ENCODE measurements at regions not wholly inside any gene's neighbourhood (a gene's known extent, or its start where the extent isn't known, plus 50 kb on each side); places are given as distances from the start of the nearest gene placed in this dataset.

DNA sequence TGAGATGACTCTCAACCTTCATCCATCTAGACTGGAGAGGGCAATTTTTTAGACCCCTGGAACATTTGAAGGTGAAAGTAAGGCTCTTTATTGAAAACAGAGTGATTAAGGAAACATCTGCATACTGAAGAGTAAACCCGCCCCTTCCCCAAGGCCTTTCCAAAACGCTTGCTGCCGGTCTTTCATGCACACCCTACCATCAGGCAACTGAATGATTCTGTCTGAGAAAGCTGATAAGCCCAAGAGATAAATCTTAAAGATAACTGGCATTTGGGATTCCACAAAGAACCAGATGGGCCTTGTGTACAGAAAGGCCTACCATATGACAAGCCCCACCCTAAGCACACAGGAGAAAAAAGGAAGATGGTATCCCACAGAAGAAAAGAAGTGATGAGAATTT is 54.4 kb upstream of the PIK3R1 start:
- Mint-ChIP-seq H3K9me3 (no peaks in the 10 kb centered on the region), H3K27ac (no peak overlapping the region), H3K4me3 (no peak overlapping the region), H3K4me1 (no peaks in the 10 kb centered on the region), H3K36me3 (no peaks in the 10 kb centered on the region)
- DNase-seq (ENCODE audit: low spot score in 2 of 2) (no peak), ATAC-seq (no peak)

DNA sequence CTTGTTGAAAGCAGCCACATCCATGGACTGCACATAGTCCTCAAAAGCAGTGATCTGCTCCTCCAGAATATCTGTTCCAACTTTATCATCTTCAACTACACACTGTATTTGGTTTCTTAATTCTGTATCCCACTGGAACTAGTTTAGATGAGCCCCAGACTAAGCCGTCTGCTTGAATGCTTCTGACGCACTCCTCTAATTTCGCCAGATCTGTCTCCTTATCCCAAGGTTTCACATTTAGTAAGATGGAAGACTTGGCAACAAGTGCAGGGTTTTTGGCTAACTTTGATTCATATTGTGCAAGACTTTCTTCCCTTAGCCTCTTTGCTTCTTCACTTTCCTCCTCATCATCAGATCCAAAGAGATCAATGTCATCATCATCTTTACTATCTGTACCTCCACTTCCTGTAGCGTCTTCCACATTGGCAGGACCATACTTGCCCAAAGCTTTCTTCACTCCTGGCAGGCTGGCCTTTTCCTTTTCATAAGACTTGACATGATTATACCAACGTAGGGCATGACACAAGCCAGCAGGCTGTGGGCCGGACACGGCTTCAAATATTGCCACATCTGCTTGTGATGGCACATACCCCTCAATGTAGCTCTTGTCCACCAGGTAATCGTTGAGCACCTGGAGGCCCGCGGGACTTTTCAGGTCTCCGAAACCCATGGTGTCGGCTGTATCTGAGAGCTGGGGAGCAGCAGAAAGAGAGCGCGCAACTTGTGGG is 56.2 kb upstream of the PIK3R1 start:
- Mint-ChIP-seq H3K4me3 (no peak overlapping the region), H3K36me3 (no peaks in the 10 kb centered on the region), H3K9me3 (no peaks in the 10 kb centered on the region), H3K27ac (no peak overlapping the region), H3K4me1 (no peaks in the 10 kb centered on the region)
- DNase-seq (ENCODE audit: low spot score in 2 of 2) (peak in 1 of 2 donors; percentile 25), ATAC-seq (no peak)

DNA sequence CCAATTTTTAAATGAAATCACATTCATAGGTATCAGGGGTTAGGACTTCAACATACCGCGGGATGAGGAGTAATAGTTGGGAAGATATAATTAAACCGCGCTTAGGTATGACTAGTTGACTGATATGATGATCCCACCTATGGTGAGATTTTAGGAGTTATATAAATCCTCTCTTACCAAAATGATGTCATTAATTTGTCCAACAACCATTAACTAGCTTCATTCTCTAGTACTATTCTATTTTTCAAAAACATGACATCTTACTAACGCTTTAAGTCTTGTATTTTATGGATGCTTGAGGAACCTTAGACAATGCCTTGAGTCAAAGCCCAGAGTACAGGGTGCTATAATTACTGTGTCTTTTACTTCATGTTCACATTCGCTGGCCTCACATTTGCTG is 59.6 kb upstream of the PIK3R1 start:
- H3K4me1 Mint-ChIP-seq = no peaks in the 10 kb centered on the region
- no peak for DNase-seq (ENCODE audit: low spot score in 2 of 2)
- H3K36me3 Mint-ChIP-seq = no peaks in the 10 kb centered on the region
- H3K27ac Mint-ChIP-seq = no peak overlapping the region
- H3K4me3 Mint-ChIP-seq = no peak overlapping the region
- ATAC-seq = no peak
- no peaks in the 10 kb centered on the region for H3K9me3 Mint-ChIP-seq

DNA sequence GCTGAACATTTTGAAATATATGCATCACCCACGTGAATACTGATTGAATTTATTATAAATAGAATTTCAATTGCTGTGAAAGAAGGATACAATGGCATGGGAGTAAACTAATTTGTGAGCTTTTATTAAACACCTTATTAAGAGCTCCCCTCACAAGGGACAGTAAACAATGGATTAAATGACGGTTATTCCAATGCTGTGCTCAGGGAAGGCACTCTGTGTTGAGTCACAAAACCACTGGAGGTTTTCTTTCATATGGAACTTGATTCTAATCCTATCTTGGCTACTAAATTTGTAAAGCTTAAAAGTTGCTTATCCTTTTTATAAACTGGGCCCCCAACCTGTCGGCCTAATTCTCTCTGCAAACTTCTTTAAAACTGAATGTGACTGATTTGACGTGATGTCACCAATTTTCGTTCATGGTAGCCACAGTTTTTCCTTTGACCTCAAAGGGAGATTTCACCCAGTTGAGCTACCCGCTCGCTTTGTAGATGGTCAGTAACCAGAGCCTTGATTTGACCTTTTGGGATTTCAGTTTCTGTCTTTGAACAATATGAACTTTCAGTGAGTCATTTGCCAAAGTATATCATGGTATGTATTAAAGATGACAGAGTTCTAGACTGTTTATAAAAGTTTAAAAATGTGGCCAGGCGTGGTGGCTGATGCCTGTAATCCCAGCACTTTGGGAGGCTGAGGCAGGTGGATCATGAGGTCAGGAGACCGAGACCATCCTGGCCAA is 61.3 kb upstream of the PIK3R1 start:
- ATAC-seq (no peak), DNase-seq (ENCODE audit: low spot score in 2 of 2) (no peak)
- Mint-ChIP-seq H3K27ac (no peak overlapping the region), H3K4me1 (peaks cover 2% of the 10 kb centered on the region), H3K36me3 (no peaks in the 10 kb centered on the region), H3K9me3 (no peaks in the 10 kb centered on the region), H3K4me3 (no peak overlapping the region)

DNA sequence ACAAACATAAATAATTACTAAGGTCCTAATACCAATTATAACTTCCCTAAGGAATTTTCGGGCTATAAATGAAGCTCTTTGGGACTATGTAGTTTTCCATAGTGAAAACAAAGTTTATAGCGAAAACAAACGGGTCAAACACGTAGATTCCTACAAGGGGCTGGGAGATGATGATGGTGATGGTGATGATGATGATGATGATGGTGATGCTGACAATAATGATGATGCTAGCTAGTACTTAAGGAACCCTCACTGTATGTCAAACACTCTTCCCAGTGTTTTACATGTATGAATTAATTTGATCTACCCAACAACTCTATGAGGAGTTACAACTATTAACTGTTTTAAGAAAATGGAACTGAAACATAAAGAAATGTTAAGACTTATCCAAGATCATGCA is 63.7 kb upstream of the PIK3R1 start:
- DNase-seq (ENCODE audit: low spot score in 2 of 2) (no peak), ATAC-seq (no peak)
- Mint-ChIP-seq H3K4me1 (peaks cover 23% of the 10 kb centered on the region), H3K36me3 (no peaks in the 10 kb centered on the region), H3K9me3 (no peaks in the 10 kb centered on the region), H3K4me3 (no peak overlapping the region), H3K27ac (no peak overlapping the region)

DNA sequence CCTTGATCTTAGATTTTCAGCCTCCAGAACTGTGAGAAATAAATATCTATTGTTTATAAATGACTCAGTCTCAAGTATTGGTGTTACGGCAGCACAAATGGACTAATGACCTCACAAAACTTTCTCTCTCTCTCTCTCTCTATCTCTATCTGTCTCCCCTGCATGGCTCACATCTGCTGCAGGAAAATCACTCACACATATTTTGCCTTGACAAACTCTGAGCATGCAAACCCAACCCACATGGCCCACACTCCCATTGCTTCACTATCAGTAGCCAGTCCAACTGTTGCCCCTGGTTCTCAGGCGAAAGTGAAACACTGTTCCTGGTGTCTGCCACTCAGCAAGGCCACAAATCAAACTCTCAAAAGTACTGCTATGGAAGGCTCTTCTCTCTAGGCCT is 66.4 kb upstream of the PIK3R1 start:
- no peak overlapping the region for H3K27ac Mint-ChIP-seq
- no peak overlapping the region for H3K4me3 Mint-ChIP-seq
- DNase-seq (ENCODE audit: low spot score in 2 of 2) = no peak
- no peak for ATAC-seq
- H3K9me3 Mint-ChIP-seq = no peaks in the 10 kb centered on the region
- peaks cover 23% of the 10 kb centered on the region for H3K4me1 Mint-ChIP-seq
- H3K36me3 Mint-ChIP-seq = no peaks in the 10 kb centered on the region

DNA sequence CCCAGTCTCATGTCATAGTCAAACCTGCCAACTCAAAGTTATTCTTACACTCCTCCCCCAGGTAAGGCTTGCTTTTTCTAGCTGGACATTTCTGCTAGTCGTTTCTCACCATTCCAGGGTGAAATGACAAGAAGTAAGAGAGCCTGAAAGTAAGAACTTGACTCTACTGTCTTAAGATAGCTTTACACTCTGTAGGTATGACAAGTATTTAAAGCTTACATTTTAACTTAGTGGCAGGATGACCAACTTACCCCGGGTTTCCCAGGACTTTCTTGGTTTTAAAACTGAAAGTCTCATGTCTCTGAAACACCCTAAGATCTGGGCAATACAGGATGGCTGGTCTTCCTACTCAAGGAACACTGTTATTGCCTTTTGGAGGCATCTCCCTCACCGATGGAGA is 67.5 kb upstream of the PIK3R1 start:
- DNase-seq (ENCODE audit: low spot score in 2 of 2) = no peak
- Mint-ChIP-seq H3K4me3 (peak overlapping the region; percentile 5), H3K27ac (peak overlapping the region; percentile 26), H3K9me3 (no peaks in the 10 kb centered on the region), H3K36me3 (no peaks in the 10 kb centered on the region), H3K4me1 (peaks cover 23% of the 10 kb centered on the region)
- ATAC-seq = peak; percentile 63

DNA sequence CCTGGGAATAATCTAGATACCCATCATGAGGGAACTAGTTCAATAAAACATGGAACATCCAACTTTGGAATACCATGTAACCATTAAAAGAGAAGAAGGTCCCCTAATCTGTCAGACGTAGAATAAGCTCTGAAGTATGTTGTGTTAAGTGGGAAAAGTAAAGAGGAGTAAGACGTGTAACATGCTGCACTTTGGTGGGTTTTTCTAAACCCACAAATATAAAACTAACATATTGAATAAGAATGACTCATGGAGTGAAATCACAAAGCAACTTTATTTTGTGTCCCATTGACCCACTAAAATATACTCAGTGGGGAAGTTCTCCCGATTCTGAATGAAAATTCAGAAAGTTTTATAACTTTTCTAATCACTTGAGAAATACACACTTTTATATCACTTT is 67.9 kb upstream of the PIK3R1 start:
- no peaks in the 10 kb centered on the region for H3K36me3 Mint-ChIP-seq
- H3K27ac Mint-ChIP-seq = peak overlapping the region; percentile 26
- H3K4me3 Mint-ChIP-seq = peak overlapping the region; percentile 5
- peak; percentile 85 for ATAC-seq
- peaks cover 23% of the 10 kb centered on the region for H3K4me1 Mint-ChIP-seq
- H3K9me3 Mint-ChIP-seq = no peaks in the 10 kb centered on the region
- no peak for DNase-seq (ENCODE audit: low spot score in 2 of 2)

DNA sequence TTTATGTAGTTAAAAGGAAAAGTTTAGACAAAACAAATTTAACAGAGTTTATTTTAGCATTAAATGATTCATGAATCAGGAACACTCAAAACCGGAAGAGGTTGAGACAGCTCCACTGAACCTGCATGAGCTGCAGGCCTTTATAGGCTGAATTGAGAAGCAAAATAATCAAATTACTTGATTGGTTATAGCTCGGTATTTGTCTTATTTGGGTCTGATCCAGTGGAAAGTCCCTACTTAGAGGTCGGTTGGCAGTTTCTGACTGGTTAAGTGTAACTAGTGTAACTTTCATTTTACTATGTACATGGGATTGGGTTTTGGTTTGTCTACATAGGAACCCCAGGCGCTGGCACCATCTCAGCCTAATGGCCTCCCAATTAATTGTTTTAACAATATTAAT is 74.1 kb upstream of the PIK3R1 start:
- Mint-ChIP-seq H3K9me3 (no peaks in the 10 kb centered on the region), H3K4me3 (no peak overlapping the region), H3K36me3 (no peaks in the 10 kb centered on the region), H3K4me1 (peaks cover 14% of the 10 kb centered on the region), H3K27ac (peak overlapping the region; percentile 17)
- ATAC-seq (peak; percentile 86), DNase-seq (ENCODE audit: low spot score in 2 of 2) (no peak)

DNA sequence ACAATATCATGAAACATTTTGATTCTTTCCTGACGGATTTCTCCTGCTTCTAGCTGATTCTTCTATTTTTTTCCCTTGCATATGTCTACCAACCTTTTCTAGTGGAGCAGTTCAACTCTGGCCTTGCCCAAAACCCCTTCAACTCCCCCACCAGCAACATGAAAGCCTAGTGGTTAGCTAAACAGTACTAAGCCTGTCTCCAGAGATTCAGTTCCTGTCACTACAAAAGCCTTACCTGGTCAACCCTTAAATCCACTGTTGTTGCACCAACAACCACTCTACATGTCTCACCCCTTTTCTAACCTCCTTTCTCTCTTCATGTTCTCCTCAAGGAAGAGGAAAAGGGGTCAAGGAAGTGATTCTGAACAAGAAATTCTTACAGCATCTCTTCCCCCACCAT is 74.8 kb upstream of the PIK3R1 start:
- DNase-seq (ENCODE audit: low spot score in 2 of 2) (no peak), ATAC-seq (no peak)
- Mint-ChIP-seq H3K36me3 (no peaks in the 10 kb centered on the region), H3K9me3 (no peaks in the 10 kb centered on the region), H3K27ac (peak overlapping the region; percentile 17), H3K4me3 (no peak overlapping the region), H3K4me1 (peaks cover 14% of the 10 kb centered on the region)

DNA sequence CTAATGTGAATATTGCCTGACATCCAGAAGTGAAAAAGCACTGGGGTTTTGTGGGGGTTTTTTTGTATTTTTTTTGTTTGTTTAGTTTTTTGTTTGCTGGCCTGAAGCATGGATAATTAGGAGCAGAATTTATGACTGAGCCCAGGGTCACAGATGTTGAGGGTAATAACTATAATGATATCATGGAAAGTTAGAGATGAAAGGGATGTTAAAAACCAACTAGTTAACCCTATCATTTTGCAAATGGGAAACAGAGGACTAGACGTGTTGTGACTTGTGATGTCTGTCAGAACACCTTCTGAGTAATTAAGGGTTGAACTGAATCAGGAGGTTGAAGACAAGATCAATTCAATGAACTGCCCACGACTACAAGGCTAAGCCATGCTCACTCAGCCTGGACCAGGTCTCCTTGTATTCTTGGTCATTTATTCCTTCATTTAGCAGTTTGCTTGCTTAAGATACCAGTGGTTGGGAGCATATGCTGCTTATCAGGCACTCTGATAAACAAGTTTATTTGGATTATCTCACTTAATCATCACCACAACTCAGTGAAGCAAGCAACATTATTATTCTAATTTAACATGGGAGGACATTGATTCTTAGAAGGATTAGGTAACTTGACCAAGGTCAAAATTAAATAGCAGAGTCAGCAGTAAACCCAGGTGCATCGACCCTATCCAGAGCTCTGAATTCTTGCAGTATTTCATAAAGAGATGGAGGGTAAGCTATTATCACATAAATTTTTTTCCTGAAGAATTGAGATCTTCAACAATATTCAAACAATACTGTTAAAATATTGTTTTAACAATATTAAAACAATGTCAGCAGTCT is 75.7 kb upstream of the PIK3R1 start:
- DNase-seq (ENCODE audit: low spot score in 2 of 2) = no peak
- no peaks in the 10 kb centered on the region for H3K9me3 Mint-ChIP-seq
- no peaks in the 10 kb centered on the region for H3K36me3 Mint-ChIP-seq
- H3K27ac Mint-ChIP-seq = no peak overlapping the region
- peak; percentile 42 for ATAC-seq
- H3K4me1 Mint-ChIP-seq = peaks cover 14% of the 10 kb centered on the region
- no peak overlapping the region for H3K4me3 Mint-ChIP-seq

DNA sequence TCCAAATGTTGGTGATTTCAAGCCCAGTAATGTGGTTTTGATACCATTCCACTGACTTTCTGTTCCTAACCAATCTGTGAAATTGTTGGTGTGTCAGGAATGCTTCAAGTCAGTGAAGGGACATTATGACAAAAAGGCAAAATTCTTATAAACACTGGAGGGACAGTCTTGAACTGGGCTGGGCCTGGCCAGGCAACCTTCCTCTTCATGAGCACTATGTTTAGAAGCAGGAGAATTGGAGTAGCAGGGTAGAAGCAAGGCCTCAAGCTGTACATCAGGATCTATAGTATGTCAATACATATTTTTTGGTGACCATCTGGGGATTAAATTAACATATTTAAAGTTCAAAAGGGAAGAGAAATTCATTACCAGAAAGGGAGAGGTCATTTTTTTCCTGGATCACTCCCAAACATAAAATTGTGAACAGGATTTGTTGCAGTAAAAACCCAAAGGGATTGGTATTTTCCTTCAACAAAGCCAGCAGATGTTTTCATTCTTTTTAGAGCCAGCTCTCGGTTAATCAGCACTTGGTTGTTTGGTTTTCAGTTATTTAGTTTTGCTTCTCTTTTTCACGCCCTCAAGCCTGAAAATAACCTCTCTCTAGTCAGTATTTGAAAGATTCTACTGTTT is 77.9 kb upstream of the PIK3R1 start:
- H3K27ac Mint-ChIP-seq = no peak overlapping the region
- ATAC-seq = no peak
- H3K4me1 Mint-ChIP-seq = peaks cover 14% of the 10 kb centered on the region
- DNase-seq (ENCODE audit: low spot score in 2 of 2) = no peak
- no peaks in the 10 kb centered on the region for H3K36me3 Mint-ChIP-seq
- no peak overlapping the region for H3K4me3 Mint-ChIP-seq
- H3K9me3 Mint-ChIP-seq = no peaks in the 10 kb centered on the region

DNA sequence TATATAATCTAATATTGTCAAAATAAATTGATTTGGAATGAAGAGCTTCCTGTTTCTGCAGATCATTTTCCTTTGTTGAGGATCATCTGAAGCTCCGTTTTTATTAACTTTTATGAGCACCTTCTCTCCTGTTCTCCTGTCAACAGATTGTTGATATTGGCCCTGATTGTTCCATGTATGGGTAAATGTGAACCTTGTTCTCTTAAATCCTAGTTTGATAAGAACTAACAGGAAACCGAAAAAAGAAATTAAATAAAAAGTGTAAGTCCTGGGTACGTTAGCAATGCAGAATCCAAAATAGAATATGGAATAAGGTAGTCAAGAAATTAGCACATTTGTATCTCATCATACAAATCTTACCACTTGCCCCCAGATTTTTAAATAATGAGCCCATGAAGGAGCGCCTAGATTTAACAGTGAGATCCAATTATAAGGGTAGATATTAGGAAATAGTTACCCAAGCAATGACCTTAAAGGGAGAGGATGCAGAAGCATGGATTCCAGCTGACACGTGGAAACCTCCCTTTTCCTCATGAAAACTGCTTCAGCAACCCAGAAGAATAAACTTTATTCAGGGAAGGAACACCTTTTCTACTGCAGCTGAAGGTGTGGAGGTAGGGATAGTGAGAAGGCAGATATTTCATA is 80.8 kb upstream of the PIK3R1 start:
- Mint-ChIP-seq H3K4me3 (no peak overlapping the region), H3K4me1 (no peaks in the 10 kb centered on the region), H3K9me3 (no peaks in the 10 kb centered on the region), H3K27ac (no peak overlapping the region), H3K36me3 (no peaks in the 10 kb centered on the region)
- DNase-seq (ENCODE audit: low spot score in 2 of 2) = no peak
- no peak for ATAC-seq

DNA sequence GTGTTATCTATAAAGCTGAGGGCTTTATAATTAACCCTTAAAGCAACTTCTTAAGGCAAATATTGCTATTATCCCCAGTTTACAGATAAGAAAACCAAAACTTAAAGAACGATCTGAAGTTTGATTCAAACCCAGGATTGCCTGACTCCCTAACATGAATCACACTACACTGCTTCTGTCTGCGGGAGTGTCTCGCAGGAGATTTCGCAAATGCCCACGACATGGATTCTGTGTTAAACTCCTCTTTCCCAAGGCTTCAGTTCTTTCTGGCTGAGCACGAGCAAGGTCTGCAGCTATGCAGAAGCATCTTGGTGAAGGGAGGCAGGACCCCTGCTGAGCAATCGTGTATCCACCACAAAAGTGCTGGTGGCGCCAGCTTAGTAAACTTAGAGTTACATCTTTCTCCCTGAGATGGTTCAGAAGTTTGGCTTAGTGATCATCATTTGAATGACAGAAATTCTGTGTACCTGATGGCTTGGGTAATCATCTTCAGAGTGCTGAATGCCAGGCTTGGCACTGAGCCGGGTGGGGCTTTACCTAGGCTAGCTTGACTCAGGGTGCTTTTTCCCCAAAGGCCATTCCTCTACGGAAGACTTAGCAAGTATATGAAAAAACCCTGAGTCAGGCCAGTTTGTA is 81.4 kb upstream of the PIK3R1 start:
- DNase-seq (ENCODE audit: low spot score in 2 of 2) = no peak
- ATAC-seq = no peak
- no peaks in the 10 kb centered on the region for H3K4me1 Mint-ChIP-seq
- H3K27ac Mint-ChIP-seq = no peak overlapping the region
- H3K36me3 Mint-ChIP-seq = no peaks in the 10 kb centered on the region
- no peak overlapping the region for H3K4me3 Mint-ChIP-seq
- H3K9me3 Mint-ChIP-seq = no peaks in the 10 kb centered on the region
